ENCODE measurements at regions not wholly inside any gene's neighbourhood (a gene's known extent, or its start where the extent isn't known, plus 50 kb on each side); places are given as distances from the start of the nearest gene placed in this dataset.

DNA sequence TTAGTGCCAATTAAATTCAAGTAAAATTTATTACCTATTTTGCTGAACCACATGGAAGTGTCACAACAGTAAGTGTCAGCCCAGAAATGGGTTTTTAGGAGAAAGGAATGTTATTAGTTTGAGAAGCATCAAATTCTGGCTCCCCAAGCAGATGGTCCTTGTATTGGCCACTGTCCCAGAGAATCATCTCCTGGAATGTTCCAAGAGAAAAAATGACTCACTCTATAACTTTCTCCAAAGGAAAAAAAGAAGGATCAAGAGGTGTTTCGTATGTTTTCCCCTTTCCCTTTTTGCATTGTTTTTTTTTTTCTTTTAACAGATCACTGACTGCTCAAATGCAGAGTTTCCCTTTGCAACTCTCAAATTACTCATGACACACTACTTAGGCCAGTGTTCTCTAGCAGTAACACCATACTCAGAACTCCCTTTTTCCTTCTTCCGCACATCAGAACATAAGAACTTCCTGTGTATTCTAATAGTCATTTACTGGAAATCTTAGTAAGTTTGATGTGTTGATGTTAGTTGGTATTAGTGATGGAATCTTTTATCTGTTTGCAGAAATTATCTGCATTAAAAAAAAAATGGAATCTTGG lies 390.3 kb downstream of the GPD2 start (continued):
- TF ChIP-seq, protein P1, sequence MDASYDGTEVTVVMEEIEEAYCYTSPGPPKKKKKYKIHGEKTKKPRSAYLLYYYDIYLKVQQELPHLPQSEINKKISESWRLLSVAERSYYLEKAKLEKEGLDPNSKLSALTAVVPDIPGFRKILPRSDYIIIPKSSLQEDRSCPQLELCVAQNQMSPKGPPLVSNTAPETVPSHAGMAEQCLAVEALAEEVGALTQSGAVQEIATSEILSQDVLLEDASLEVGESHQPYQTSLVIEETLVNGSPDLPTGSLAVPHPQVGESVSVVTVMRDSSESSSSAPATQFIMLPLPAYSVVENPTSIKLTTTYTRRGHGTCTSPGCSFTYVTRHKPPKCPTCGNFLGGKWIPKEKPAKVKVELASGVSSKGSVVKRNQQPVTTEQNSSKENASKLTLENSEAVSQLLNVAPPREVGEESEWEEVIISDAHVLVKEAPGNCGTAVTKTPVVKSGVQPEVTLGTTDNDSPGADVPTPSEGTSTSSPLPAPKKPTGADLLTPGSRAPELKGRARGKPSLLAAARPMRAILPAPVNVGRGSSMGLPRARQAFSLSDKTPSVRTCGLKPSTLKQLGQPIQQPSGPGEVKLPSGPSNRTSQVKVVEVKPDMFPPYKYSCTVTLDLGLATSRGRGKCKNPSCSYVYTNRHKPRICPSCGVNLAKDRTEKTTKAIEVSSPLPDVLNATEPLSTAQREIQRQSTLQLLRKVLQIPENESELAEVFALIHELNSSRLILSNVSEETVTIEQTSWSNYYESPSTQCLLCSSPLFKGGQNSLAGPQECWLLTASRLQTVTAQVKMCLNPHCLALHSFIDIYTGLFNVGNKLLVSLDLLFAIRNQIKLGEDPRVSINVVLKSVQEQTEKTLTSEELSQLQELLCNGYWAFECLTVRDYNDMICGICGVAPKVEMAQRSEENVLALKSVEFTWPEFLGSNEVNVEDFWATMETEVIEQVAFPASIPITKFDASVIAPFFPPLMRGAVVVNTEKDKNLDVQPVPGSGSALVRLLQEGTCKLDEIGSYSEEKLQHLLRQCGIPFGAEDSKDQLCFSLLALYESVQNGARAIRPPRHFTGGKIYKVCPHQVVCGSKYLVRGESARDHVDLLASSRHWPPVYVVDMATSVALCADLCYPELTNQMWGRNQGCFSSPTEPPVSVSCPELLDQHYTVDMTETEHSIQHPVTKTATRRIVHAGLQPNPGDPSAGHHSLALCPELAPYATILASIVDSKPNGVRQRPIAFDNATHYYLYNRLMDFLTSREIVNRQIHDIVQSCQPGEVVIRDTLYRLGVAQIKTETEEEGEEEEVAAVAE (CRISPR knock-in tag; IDR thresholded peaks at IDR 0.05; ENCODE audit: borderline replicate concordance) = no peak
- TF ChIP-seq ZNF235 (CRISPR knock-in tag; IDR thresholded peaks at IDR 0.05; ENCODE audit: borderline replicate concordance) = no peak
- TF ChIP-seq, protein P2, sequence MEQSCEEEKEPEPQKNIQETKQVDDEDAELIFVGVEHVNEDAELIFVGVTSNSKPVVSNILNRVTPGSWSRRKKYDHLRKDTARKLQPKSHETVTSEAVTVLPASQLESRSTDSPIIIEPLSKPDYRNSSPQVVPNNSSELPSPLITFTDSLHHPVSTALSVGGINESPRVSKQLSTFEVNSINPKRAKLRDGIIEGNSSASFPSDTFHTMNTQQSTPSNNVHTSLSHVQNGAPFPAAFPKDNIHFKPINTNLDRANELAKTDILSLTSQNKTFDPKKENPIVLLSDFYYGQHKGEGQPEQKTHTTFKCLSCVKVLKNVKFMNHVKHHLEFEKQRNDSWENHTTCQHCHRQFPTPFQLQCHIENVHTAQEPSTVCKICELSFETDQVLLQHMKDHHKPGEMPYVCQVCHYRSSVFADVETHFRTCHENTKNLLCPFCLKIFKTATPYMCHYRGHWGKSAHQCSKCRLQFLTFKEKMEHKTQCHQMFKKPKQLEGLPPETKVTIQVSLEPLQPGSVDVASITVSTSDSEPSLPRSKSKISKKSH (CRISPR knock-in tag; IDR thresholded peaks at IDR 0.05; ENCODE audit: borderline replicate concordance) = no peak
- no peak for TF ChIP-seq ZNF44 (CRISPR knock-in tag; IDR thresholded peaks at IDR 0.05)

DNA sequence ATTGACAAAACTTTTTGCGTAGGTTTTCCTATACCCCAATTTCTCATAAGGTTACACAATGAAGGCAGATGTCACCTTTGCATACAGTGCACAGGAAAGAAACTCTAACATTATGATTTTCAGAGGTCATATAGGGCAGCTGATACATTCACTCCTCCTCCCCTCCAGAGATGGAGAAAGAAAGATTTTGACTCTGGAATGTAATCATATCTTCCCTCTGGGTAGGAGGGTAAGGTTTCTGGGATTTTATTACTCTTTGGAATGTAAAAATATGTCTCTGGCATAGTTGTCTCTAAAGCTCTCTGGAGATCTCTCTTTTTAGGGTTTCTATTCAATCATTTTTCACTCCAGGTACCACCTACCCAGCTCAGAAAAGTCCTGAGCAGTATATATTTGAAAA lies 398.3 kb downstream of the GPD2 start:
- H3K4me3 ChIP-seq (replicated peaks in 1 of 3; ENCODE audit: insufficient read depth in 1 of 3, low read depth in 2 of 3, low read length in 3 of 3) = no peak overlapping the region
- H3K36me3 ChIP-seq (replicated peaks in 1 of 2; ENCODE audit: control insufficient read depth in 1 of 2, insufficient read depth in 2 of 2, low read length in 2 of 2) = no peaks in the 10 kb centered on the region
- FAIRE-seq (no peak), DNase-seq (ENCODE audit: low spot score) (no peak), ATAC-seq (no peak)
- no peaks in the 10 kb centered on the region for H3K9me3 ChIP-seq (ENCODE audit: low read length)
- H2AFZ ChIP-seq (ENCODE audit: low read length) = no peak overlapping the region
- in situ Hi-C loops (cut with HindIII; ENCODE audit: extremely low pct_ligation_motif_present, low pct_unique_long_range_greater_than_20kb) (no loop called here), intact Hi-C loops (cut with micrococcal nuclease; ENCODE audit: unreplicated experiment) (loop anchor here (10.0 kb wide), 1 partner anchor 220 kb away; no protein-coding TSS in a partner anchor)
- no TSS peak for BruUV-seq (replicated peaks)
- WGBS (ENCODE audit: low lambda C conversion rate) = 0% methylated on average over 1 of the region's 1 CpG
- no peak overlapping the region for H3K9ac ChIP-seq (ENCODE audit: insufficient read depth, low read depth, low read length)
- H3K4me1 ChIP-seq (ENCODE audit: insufficient read depth, low read length) = no peaks in the 10 kb centered on the region
- no peak overlapping the region for H3K4me2 ChIP-seq (ENCODE audit: low read depth, low read length)
- ChIA-PET POLR2A (no interaction called here), CTCF (ENCODE audit: low intra/inter-chr PET ratio, low total read pairs) (no interaction called here)
- H4K20me1 ChIP-seq (ENCODE audit: insufficient read depth, low read length) = no peaks in the 10 kb centered on the region
- no peaks in the 10 kb centered on the region for H3K79me2 ChIP-seq (ENCODE audit: insufficient read depth, low read length)
- H3K27ac ChIP-seq (ENCODE audit: extremely low read length, insufficient read depth, low read length) = no peak overlapping the region
- no peaks in the 10 kb centered on the region for H3K27me3 ChIP-seq (ENCODE audit: control insufficient read depth in 1 of 2, insufficient read depth in 2 of 2, low read length in 2 of 2)
- TF ChIP-seq XRCC5 (optimal IDR thresholded peaks at IDR 0.05; ENCODE audit: low read length) (no peak), ATF7 (IDR thresholded peaks at IDR 0.05) (no peak), ATF7 (CRISPR knock-in tag; IDR thresholded peaks at IDR 0.05) (no peak), ZNF879 (CRISPR knock-in tag; IDR thresholded peaks at IDR 0.05) (no peak), KAT2B (IDR thresholded peaks at IDR 0.05; ENCODE audit: borderline replicate concordance, low read depth, low read length) (no peak), ADNP (CRISPR knock-in tag; IDR thresholded peaks at IDR 0.05) (no peak), ZBTB7A (CRISPR knock-in tag; IDR thresholded peaks at IDR 0.05) (no peak), KLF11 (CRISPR knock-in tag; IDR thresholded peaks at IDR 0.05) (no peak), SNAPC2 (CRISPR knock-in tag; IDR thresholded peaks at IDR 0.05) (no peak)
- TF ChIP-seq, protein P3, sequence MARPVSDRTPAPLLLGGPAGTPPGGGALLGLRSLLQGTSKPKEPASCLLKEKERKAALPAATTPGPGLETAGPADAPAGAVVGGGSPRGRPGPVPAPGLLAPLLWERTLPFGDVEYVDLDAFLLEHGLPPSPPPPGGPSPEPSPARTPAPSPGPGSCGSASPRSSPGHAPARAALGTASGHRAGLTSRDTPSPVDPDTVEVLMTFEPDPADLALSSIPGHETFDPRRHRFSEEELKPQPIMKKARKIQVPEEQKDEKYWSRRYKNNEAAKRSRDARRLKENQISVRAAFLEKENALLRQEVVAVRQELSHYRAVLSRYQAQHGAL (CRISPR knock-in tag; IDR thresholded peaks at IDR 0.05; ENCODE audit: not compliant biosample characterization) = no peak
- TF ChIP-seq, protein P4, sequence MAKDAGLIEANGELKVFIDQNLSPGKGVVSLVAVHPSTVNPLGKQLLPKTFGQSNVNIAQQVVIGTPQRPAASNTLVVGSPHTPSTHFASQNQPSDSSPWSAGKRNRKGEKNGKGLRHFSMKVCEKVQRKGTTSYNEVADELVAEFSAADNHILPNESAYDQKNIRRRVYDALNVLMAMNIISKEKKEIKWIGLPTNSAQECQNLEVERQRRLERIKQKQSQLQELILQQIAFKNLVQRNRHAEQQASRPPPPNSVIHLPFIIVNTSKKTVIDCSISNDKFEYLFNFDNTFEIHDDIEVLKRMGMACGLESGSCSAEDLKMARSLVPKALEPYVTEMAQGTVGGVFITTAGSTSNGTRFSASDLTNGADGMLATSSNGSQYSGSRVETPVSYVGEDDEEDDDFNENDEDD (CRISPR knock-in tag; IDR thresholded peaks at IDR 0.05; ENCODE audit: borderline replicate concordance) = no peak

All from HepG2 (cell line).